H9 (cell line): ENCODE measurements at regions not wholly inside any gene's neighbourhood (a gene's known extent, or its start where the extent isn't known, plus 50 kb on each side); places are given as distances from the start of the nearest gene placed in this dataset.

Experiments used
- DNase-seq: peaks from one replicate; pipeline ENCODE4 v3.0.0-alpha.2; 2017
- H2AFZ ChIP-seq: one replicate; pipeline ENCODE4 v1.6.1; 2013; ENCODE audit warnings: mild to moderate bottlenecking, low read length, control low read depth, moderate library complexity
- H2AK5ac ChIP-seq: 2 replicates; pipeline ENCODE4 v1.6.1; 2013; ENCODE audit warnings: low read length, control low read depth, mixed read lengths; ENCODE audit not compliant: insufficient read length
- H2BK120ac ChIP-seq: one replicate; pipeline ENCODE4 v1.6.1; 2013; ENCODE audit warnings: low read depth, mild to moderate bottlenecking, low read length, control low read depth, inconsistent platforms; ENCODE audit not compliant: poor library complexity, severe bottlenecking
- H2BK12ac ChIP-seq: 2 replicates; pipeline ENCODE4 v1.6.1; 2013; ENCODE audit warnings: low read length, control low read depth, mixed read lengths, low read depth; ENCODE audit not compliant: insufficient read length
- H2BK15ac ChIP-seq: 2 replicates; pipeline ENCODE4 v1.6.1; 2013; ENCODE audit warnings: low read depth, low read length, control low read depth
- H2BK20ac ChIP-seq: one replicate; pipeline ENCODE4 v1.6.1; 2013; ENCODE audit warnings: low read depth, mild to moderate bottlenecking, low read length, control low read depth, inconsistent platforms; ENCODE audit not compliant: poor library complexity, severe bottlenecking
- H2BK5ac ChIP-seq: 2 replicates; pipeline ENCODE4 v1.6.1; 2013; ENCODE audit warnings: low read length, control low read depth, mixed read lengths; ENCODE audit not compliant: insufficient read length
- H3K14ac ChIP-seq: 2 replicates; pipeline ENCODE4 v1.6.1; 2013; ENCODE audit warnings: low read length, control low read depth; ENCODE audit not compliant: insufficient read depth
- H3K18ac ChIP-seq: 2 replicates; pipeline ENCODE4 v1.6.1; 2013; ENCODE audit warnings: low read depth, mild to moderate bottlenecking, mixed read lengths, low read length, control low read depth; ENCODE audit not compliant: insufficient read length
- H3K23ac ChIP-seq: 2 replicates; pipeline ENCODE4 v1.6.1; 2013; ENCODE audit warnings: low read length, control low read depth, mixed read lengths, low read depth; ENCODE audit not compliant: insufficient read length
- H3K23me2 ChIP-seq: 2 replicates; pipeline ENCODE4 v1.6.1; 2013; ENCODE audit warnings: low read depth, mild to moderate bottlenecking, mixed read lengths, low read length, control low read depth; ENCODE audit not compliant: insufficient read length, poor library complexity, severe bottlenecking
- H3K27ac ChIP-seq: 2 replicates; pipeline ENCODE4 v1.5.1; 2013; ENCODE audit warnings: low read length, control low read depth, mixed read lengths, low read depth; ENCODE audit not compliant: insufficient read length
- H3K27me3 ChIP-seq: 2 replicates; pipeline ENCODE4 v1.6.1; 2013; ENCODE audit warnings: low read length, control low read depth, inconsistent platforms; ENCODE audit not compliant: insufficient read depth
- H3K4ac ChIP-seq: 2 replicates; pipeline ENCODE4 v1.6.1; 2013; ENCODE audit warnings: low read depth, mild to moderate bottlenecking, control low read depth, inconsistent platforms, low read length, moderate library complexity
- H3K4me1 ChIP-seq: 2 replicates; pipeline ENCODE4 v1.6.1; 2013; ENCODE audit warnings: low read length, control low read depth, inconsistent platforms; ENCODE audit not compliant: insufficient read depth
- H3K4me2 ChIP-seq: 2 replicates; pipeline ENCODE4 v1.6.1; 2013; ENCODE audit warnings: low read length, control low read depth, mixed read lengths; ENCODE audit not compliant: insufficient read length, insufficient read depth
- H3K56ac ChIP-seq: 2 replicates; pipeline ENCODE4 v1.6.1; 2013; ENCODE audit warnings: low read depth, mild to moderate bottlenecking, mixed read lengths, low read length, control low read depth; ENCODE audit not compliant: insufficient read length
- H3K79me1 ChIP-seq: 2 replicates; pipeline ENCODE4 v1.6.1; 2013; ENCODE audit warnings: low read depth, mild to moderate bottlenecking, moderate library complexity, low read length, control low read depth, inconsistent platforms; ENCODE audit not compliant: insufficient read depth, poor library complexity, severe bottlenecking
- H3K79me2 ChIP-seq: 2 replicates; pipeline ENCODE4 v1.6.1; 2013; ENCODE audit warnings: low read length, control low read depth, inconsistent platforms; ENCODE audit not compliant: insufficient read depth
- H3K9ac ChIP-seq: 2 replicates; pipeline ENCODE4 v1.6.1; 2013; ENCODE audit warnings: low read length, control low read depth, mixed read lengths; ENCODE audit not compliant: insufficient read length; ENCODE audit errors: extremely low read depth
- H3K9me3 ChIP-seq: one replicate; pipeline ENCODE4 v1.6.1; 2013; ENCODE audit warnings: low read depth, low read length, inconsistent platforms; ENCODE audit not compliant: control insufficient read depth
- H3T11ph ChIP-seq: one replicate; pipeline ENCODE4 v1.6.1; 2013; ENCODE audit warnings: mild to moderate bottlenecking, low read length, control low read depth, inconsistent platforms
- H4K20me1 ChIP-seq: one replicate; pipeline ENCODE4 v1.6.1; 2013; ENCODE audit not compliant: control insufficient read depth, insufficient read length, insufficient read depth
- H4K5ac ChIP-seq: 2 replicates; pipeline ENCODE4 v1.6.1; 2013; ENCODE audit warnings: low read depth, mild to moderate bottlenecking, mixed read lengths, low read length, control low read depth; ENCODE audit not compliant: insufficient read length
- H4K8ac ChIP-seq: replicated peaks from 2 replicates; pipeline ENCODE4 v1.6.1; 2013; ENCODE audit warnings: low read length, control low read depth, mixed read lengths, low read depth; ENCODE audit not compliant: insufficient read length
- H4K91ac ChIP-seq: 2 replicates; pipeline ENCODE4 v1.6.1; 2013; ENCODE audit warnings: low read depth, mild to moderate bottlenecking, moderate library complexity, mixed read lengths, low read length, control low read depth; ENCODE audit not compliant: insufficient read length
- H3K27ac Mint-ChIP-seq, 3 experiments: 2 replicates in 2 of 3; 3 replicates in 1 of 3; pipeline ENCODE4 v1.8.0; 2020 to 2021; ENCODE audit warnings: mixed read lengths in 3 of 3, mild to moderate bottlenecking in 1 of 3, moderate library complexity in 1 of 3
- H3K27me3 Mint-ChIP-seq: 2 replicates; pipeline ENCODE4 v1.8.0; 2021; ENCODE audit warnings: low read depth, mild to moderate bottlenecking, moderate library complexity, mixed read lengths
- H3K36me3 Mint-ChIP-seq, 3 experiments: 2 replicates in 2 of 3; 3 replicates in 1 of 3; pipeline ENCODE4 v1.8.0; 2020 to 2021; ENCODE audit warnings: low read depth in 3 of 3, mixed read lengths in 3 of 3; ENCODE audit not compliant: insufficient read depth in 1 of 3
- H3K4me1 Mint-ChIP-seq, 2 experiments: 2 replicates each; pipeline ENCODE4 v1.8.0; 2020; ENCODE audit warnings: mixed read lengths in 2 of 2
- H3K4me3 Mint-ChIP-seq, 2 experiments: 2 replicates in 1 of 2; 3 replicates in 1 of 2; pipeline ENCODE4 v1.8.0; 2020 to 2021; ENCODE audit warnings: mild to moderate bottlenecking in 2 of 2, mixed read lengths in 2 of 2, moderate library complexity in 1 of 2
- H3K9me3 Mint-ChIP-seq, 2 experiments: 2 replicates in 1 of 2; 3 replicates in 1 of 2; pipeline ENCODE4 v1.8.0; 2020; ENCODE audit warnings: mild to moderate bottlenecking in 2 of 2, mixed read lengths in 2 of 2, moderate library complexity in 1 of 2
- CTCF ChIP-seq: fragments of 200-600 bp; sonication (generic); conservative IDR thresholded peaks from 3 replicates; pipeline ENCODE4 v1.8.0; 2021; ENCODE audit warnings: antibody characterized with exemption, mild to moderate bottlenecking
- WGBS: extraction: QIAGEN DNeasy Blood & Tissue Kit; methylation state at CpG from one replicate; pipeline ENCODE4 v1.1.7; 2013; ENCODE audit warnings: missing lambda C conversion rate, low lambda C conversion rate, mixed read lengths; ENCODE audit not compliant: insufficient read length; ENCODE audit errors: extremely low coverage; 5-methylcytosine and 5-hydroxymethylcytosine counted together

GRCh38 chr2:215816424-215816823 lies 196.9 kb downstream of the MREG start:
- Histone ChIP-seq H3K4me1 (no peaks in the 10 kb centered on the region), H4K20me1 (no peaks in the 10 kb centered on the region), H4K91ac (no peak overlapping the region), H2AK5ac (no peak overlapping the region), H3K56ac (no peak overlapping the region), H3K23ac (no peak overlapping the region), H3K4ac (no peak overlapping the region), H2BK15ac (no peak overlapping the region), H3K79me2 (no peaks in the 10 kb centered on the region), H3K9ac (no peak overlapping the region), H3T11ph (no peak overlapping the region), H2BK120ac (no peak overlapping the region), H3K9me3 (no peaks in the 10 kb centered on the region), H3K27ac (no peak overlapping the region), H3K18ac (no peak overlapping the region), H3K79me1 (no peaks in the 10 kb centered on the region), H4K5ac (no peak overlapping the region), H3K14ac (no peak overlapping the region), H2BK20ac (no peak overlapping the region), H3K4me2 (no peak overlapping the region), H2BK12ac (no peak overlapping the region), H4K8ac (no peak overlapping the region), H2BK5ac (no peak overlapping the region), H2AFZ (no peak overlapping the region), H3K27me3 (no peaks in the 10 kb centered on the region), H3K23me2 (no peaks in the 10 kb centered on the region)
- H3K36me3 Mint-ChIP-seq, result peaks cover 4 to 15% (median 11%) of the 10 kb centered on the region in 3 experiments; a peak in 5 of 7 replicates
- no peaks in the 10 kb centered on the region for H3K27me3 Mint-ChIP-seq
- no peak overlapping the region for H3K27ac Mint-ChIP-seq
- no CpG with 5 or more reads among the region's 5 CpGs for WGBS
- no peak for TF ChIP-seq CTCF
- H3K9me3 Mint-ChIP-seq, result peaks cover 12 to 17% of the 10 kb centered on the region in 2 experiments; a peak in 4 of 5 replicates
- H3K4me3 Mint-ChIP-seq, result no peak overlapping the region
- no peaks in the 10 kb centered on the region for H3K4me1 Mint-ChIP-seq
- no peak for DNase-seq
